Smooth muscle cell (in vitro differentiated cells): ENCODE measurements at regions not wholly inside any gene's neighbourhood (a gene's known extent, or its start where the extent isn't known, plus 50 kb on each side); places are given as distances from the start of the nearest gene placed in this dataset.
"Not testable (repeated sequence)": the region's sequence is repeated elsewhere in the genome, so short reads cannot be mapped to it uniquely, and the experiment has no call there.

ENCODE experiments used
- DNase-seq: peaks from one replicate; lab custom pipeline; 2025; ENCODE audit not compliant: unreplicated experiment; lab: John Stamatoyannopoulos, UW
- H2AFZ ChIP-seq: fragments of 200-600 bp; sonication (generic); 2 replicates; pipeline ENCODE4 v1.6.0; 2016; ENCODE audit warnings: antibody characterized with exemption, low read depth, mild to moderate bottlenecking
- H3F3A ChIP-seq: fragments of 200-600 bp; sonication (generic); 2 replicates; pipeline ENCODE4 v1.6.0; 2017; ENCODE audit warnings: antibody characterized with exemption, low read depth
- H3K27ac ChIP-seq: fragments of 200-600 bp; sonication (generic); 2 replicates; pipeline ENCODE4 v1.5.1; 2016; ENCODE audit warnings: low read depth, mild to moderate bottlenecking
- H3K27me3 ChIP-seq: fragments of 200-600 bp; sonication (generic); 2 replicates; pipeline ENCODE4 v1.6.1; 2016; ENCODE audit warnings: low read depth, mild to moderate bottlenecking
- H3K36me3 ChIP-seq: fragments of 200-600 bp; sonication (generic); 2 replicates; pipeline ENCODE4 v1.5.1; 2016; ENCODE audit warnings: low read depth
- H3K4me1 ChIP-seq: fragments of 200-600 bp; sonication (generic); 2 replicates; pipeline ENCODE4 v1.5.1; 2016; ENCODE audit warnings: low read depth
- H3K4me2 ChIP-seq: fragments of 200-600 bp; sonication (generic); 2 replicates; pipeline ENCODE4 v1.6.0; 2016; ENCODE audit warnings: mild to moderate bottlenecking
- H3K4me3 ChIP-seq: fragments of 200-600 bp; sonication (generic); 2 replicates; pipeline ENCODE4 v1.5.1; 2016; ENCODE audit warnings: mild to moderate bottlenecking
- H3K79me2 ChIP-seq: fragments of 200-600 bp; sonication (generic); 2 replicates; pipeline ENCODE4 v1.6.0; 2016; ENCODE audit warnings: low read depth, mild to moderate bottlenecking
- H3K9ac ChIP-seq: fragments of 200-600 bp; sonication (generic); 2 replicates; pipeline ENCODE4 v1.6.0; 2016; ENCODE audit warnings: low read depth
- H3K9me3 ChIP-seq: fragments of 200-600 bp; sonication (generic); replicated peaks from 2 replicates; pipeline ENCODE4 v1.5.1; 2016; ENCODE audit warnings: low read depth
- H4K20me1 ChIP-seq: fragments of 200-600 bp; sonication (generic); 2 replicates; pipeline ENCODE4 v1.6.0; 2016; ENCODE audit warnings: low read depth
- WGBS: methylation state at CpG from one replicate; pipeline ENCODE4 v1.1.7; 2016; ENCODE audit warnings: low lambda C conversion rate; 5-methylcytosine and 5-hydroxymethylcytosine counted together
- TF ChIP-seq, protein P1 (sequence below): fragments of 200-600 bp; sonication (generic); IDR thresholded peaks from 2 replicates; pipeline ENCODE4 v1.5.1; 2017; ENCODE audit warnings: borderline replicate concordance, mild to moderate bottlenecking, antibody characterized with exemption; ENCODE audit not compliant: insufficient read depth, poor library complexity, severe bottlenecking

DNA sequence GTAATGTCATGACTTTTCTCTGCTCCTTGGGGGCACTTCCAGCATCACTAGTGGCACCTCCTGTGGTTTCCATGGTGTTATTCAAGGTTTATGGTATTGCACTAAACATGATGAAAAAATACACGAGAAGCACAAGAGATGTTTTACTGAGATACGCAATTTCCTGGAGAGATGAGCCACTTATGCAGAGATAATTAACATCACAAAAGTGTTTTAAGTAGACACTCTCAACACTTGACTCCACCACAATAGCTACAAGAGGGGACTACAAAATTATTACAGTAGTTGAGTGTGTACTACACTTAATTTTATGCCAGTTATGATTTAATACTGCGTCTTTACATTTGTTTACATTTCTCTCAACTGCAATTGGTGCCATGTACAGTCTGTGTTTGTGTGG, 906.7 kb downstream of the DNAJB9 start:
- WGBS = 91% methylated on average over 3 of the region's 3 CpGs
- H3K4me1 ChIP-seq = no peaks in the 10 kb centered on the region
- DNase-seq = no peak

DNA sequence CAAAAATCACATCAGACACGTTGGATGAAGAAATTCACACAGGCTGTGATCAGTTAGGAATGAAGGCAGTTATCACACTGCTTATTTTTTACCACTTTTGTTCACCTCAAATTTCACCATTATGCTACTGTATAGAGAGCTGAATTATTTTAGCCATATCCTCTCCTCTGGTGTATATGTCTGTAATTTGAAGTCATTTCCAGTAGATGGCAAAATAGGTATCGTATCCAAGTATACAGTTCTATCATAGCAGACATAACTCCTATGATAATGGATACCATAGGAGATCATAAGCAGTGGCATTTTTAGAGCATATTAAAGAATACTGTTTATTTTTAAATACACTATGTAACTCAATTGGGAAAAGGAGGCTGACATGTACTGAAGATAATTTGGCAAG, 909.7 kb downstream of the DNAJB9 start:
- Histone ChIP-seq H3K4me1 (no peaks in the 10 kb centered on the region), H3K27ac (no peak overlapping the region), H3K4me2 (no peak overlapping the region), H3F3A (no peaks in the 10 kb centered on the region), H3K9ac (no peak overlapping the region), H3K36me3 (no peaks in the 10 kb centered on the region), H2AFZ (no peak overlapping the region), H3K79me2 (no peaks in the 10 kb centered on the region), H3K9me3 (no peaks in the 10 kb centered on the region), H3K4me3 (no peak overlapping the region), H3K27me3 (no peaks in the 10 kb centered on the region), H4K20me1 (no peaks in the 10 kb centered on the region)
- DNase-seq = no peak
- TF ChIP-seq, protein P1, sequence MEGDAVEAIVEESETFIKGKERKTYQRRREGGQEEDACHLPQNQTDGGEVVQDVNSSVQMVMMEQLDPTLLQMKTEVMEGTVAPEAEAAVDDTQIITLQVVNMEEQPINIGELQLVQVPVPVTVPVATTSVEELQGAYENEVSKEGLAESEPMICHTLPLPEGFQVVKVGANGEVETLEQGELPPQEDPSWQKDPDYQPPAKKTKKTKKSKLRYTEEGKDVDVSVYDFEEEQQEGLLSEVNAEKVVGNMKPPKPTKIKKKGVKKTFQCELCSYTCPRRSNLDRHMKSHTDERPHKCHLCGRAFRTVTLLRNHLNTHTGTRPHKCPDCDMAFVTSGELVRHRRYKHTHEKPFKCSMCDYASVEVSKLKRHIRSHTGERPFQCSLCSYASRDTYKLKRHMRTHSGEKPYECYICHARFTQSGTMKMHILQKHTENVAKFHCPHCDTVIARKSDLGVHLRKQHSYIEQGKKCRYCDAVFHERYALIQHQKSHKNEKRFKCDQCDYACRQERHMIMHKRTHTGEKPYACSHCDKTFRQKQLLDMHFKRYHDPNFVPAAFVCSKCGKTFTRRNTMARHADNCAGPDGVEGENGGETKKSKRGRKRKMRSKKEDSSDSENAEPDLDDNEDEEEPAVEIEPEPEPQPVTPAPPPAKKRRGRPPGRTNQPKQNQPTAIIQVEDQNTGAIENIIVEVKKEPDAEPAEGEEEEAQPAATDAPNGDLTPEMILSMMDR = no peak
- 87% methylated on average over 2 of the region's 2 CpGs for WGBS

More for the DNA sequence above, 906.7 kb downstream of the DNAJB9 start:
- H3K4me2 ChIP-seq = no peak overlapping the region
- no peak overlapping the region for H2AFZ ChIP-seq
- H3K27me3 ChIP-seq = no peaks in the 10 kb centered on the region
- no peak overlapping the region for H3K27ac ChIP-seq
- no peaks in the 10 kb centered on the region for H4K20me1 ChIP-seq
- no peaks in the 10 kb centered on the region for H3K36me3 ChIP-seq
- H3K4me3 ChIP-seq = no peak overlapping the region
- no peaks in the 10 kb centered on the region for H3K79me2 ChIP-seq
- TF ChIP-seq, protein P1 = no peak
- no peaks in the 10 kb centered on the region for H3K9me3 ChIP-seq
- H3F3A ChIP-seq = no peaks in the 10 kb centered on the region
- H3K9ac ChIP-seq = no peak overlapping the region

DNA sequence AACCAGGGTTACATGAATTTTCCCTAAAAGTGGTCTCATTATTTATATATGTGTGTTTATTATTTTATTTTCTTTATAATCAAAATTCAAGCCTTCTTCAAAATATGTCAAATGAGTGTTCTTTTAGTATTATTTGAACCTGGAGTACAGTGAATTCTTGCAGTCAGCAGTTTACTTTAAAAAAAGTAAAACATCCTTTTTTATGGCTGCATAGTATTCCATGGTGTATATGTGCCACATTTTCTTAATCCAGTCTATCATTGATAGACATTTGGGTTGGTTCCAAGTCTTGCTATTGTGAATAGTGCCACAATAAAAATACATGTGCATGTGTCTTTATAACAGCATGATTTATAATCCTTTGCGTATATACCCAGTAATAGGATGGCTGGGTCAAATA, 920.9 kb downstream of the DNAJB9 start:
- not testable (repeated sequence) for H3F3A ChIP-seq, DNase-seq, H2AFZ ChIP-seq, H3K36me3 ChIP-seq, H3K79me2 ChIP-seq, H4K20me1 ChIP-seq, H3K4me3 ChIP-seq, H3K4me2 ChIP-seq, H3K9me3 ChIP-seq, H3K9ac ChIP-seq, H3K27me3 ChIP-seq, H3K27ac ChIP-seq, H3K4me1 ChIP-seq
- WGBS = 97% methylated on average over 1 of the region's 1 CpG

DNA sequence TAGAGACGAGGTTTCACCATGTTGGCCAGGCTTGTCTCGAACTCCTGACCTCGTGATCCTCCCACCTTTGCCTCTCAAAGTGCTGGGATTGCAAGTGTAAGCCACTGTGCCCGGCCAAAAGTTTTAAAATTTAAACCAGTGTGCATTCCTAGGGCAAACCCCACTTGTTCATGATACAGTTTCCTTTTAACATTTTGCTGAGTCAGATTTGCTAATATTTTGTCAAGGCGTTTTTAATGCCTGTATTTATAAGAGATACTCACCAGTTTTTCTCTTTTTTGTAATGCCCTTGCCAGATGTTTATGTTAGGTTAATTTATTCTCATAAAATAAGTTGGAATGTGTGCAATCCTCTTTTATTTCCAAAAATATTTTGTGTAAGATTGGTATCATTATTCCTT, 927.4 kb downstream of the DNAJB9 start:
- Histone ChIP-seq H3K9me3 (no peaks in the 10 kb centered on the region), H2AFZ (no peak overlapping the region), H4K20me1 (no peaks in the 10 kb centered on the region), H3K4me3 (no peak overlapping the region), H3K4me2 (no peak overlapping the region), H3K27me3 (no peaks in the 10 kb centered on the region), H3K4me1 (no peaks in the 10 kb centered on the region), H3K79me2 (no peaks in the 10 kb centered on the region), H3K36me3 (no peaks in the 10 kb centered on the region), H3F3A (no peaks in the 10 kb centered on the region), H3K27ac (no peak overlapping the region), H3K9ac (no peak overlapping the region)
- WGBS = 84% methylated on average over 5 of the region's 5 CpGs
- DNase-seq = no peak
- TF ChIP-seq, protein P1 = no peak
